ENCODE measurements at regions not wholly inside any gene's neighbourhood (a gene's known extent, or its start where the extent isn't known, plus 50 kb on each side); places are given as distances from the start of the nearest gene placed in this dataset.

- TF ChIP-seq NFYB (CRISPR knock-in tag; conservative IDR thresholded peaks at IDR 0.05; ENCODE audit: low read depth) (no peak), CTCF (IDR thresholded peaks at IDR 0.05) (no peak), MAX (CRISPR knock-in tag; IDR thresholded peaks at IDR 0.05) (no peak), ZNF317 (CRISPR knock-in tag; IDR thresholded peaks at IDR 0.05; ENCODE audit: borderline replicate concordance, low read depth) (no peak), FOXP1 (CRISPR knock-in tag; IDR thresholded peaks at IDR 0.05; ENCODE audit: borderline replicate concordance) (no peak), ARID4B (CRISPR knock-in tag; IDR thresholded peaks at IDR 0.05; ENCODE audit: borderline replicate concordance) (no peak), MXD4 (CRISPR knock-in tag; IDR thresholded peaks at IDR 0.05; ENCODE audit: borderline replicate concordance) (no peak), JUN (CRISPR knock-in tag; IDR thresholded peaks at IDR 0.05) (no peak), TCF7 (CRISPR knock-in tag; IDR thresholded peaks at IDR 0.05; ENCODE audit: low read depth) (no peak), CREB1 (CRISPR knock-in tag; IDR thresholded peaks at IDR 0.05) (no peak), E2F1 (CRISPR knock-in tag; IDR thresholded peaks at IDR 0.05) (no peak), CBFB (CRISPR knock-in tag; IDR thresholded peaks at IDR 0.05; ENCODE audit: low read depth) (no peak), E2F4 (CRISPR knock-in tag; IDR thresholded peaks at IDR 0.05; ENCODE audit: borderline replicate concordance, low read depth) (no peak), NR2C2 (CRISPR knock-in tag; IDR thresholded peaks at IDR 0.05) (no peak)
Measured at GRCh38 chr2:125371867-125372266, 1284.1 kb upstream of the GYPC start.

Measured in WTC11 (cell line).